Testis (tissue), 2 donors: ENCODE measurements at regions not wholly inside any gene's neighbourhood (a gene's known extent, or its start where the extent isn't known, plus 50 kb on each side); places are given as distances from the start of the nearest gene placed in this dataset.
A peak's percentile ranks its signal among the peaks of the same experiment; 100 is the strongest.

ENCODE experiments used
- DNase-seq: peaks from one replicate; pipeline ENCODE4 v3.0.0-alpha.2; 2019
- H3K27ac ChIP-seq, 2 donors: fragments of 200-600 bp; sonication (generic); one replicate each; pipeline ENCODE4 v1.5.1; 2019
- H3K27me3 ChIP-seq: fragments of 200-600 bp; sonication (generic); one replicate; pipeline ENCODE4 v1.5.1; 2019
- H3K36me3 ChIP-seq: fragments of 200-600 bp; sonication (generic); one replicate; pipeline ENCODE4 v1.5.1; 2017; ENCODE audit warnings: low read depth; ENCODE audit errors: missing control alignments
- H3K4me1 ChIP-seq: fragments of 200-600 bp; sonication (generic); one replicate; pipeline ENCODE4 v1.5.1; 2019
- H3K4me3 ChIP-seq, 2 donors: fragments of 200-600 bp; sonication (generic); one replicate each; pipeline ENCODE4 v1.5.1; 2017 to 2019
- H3K9me3 ChIP-seq: fragments of 200-600 bp; sonication (generic); one replicate; pipeline ENCODE4 v1.5.1; 2017
- POLR2A ChIP-seq: fragments of 450-650 bp; IDR thresholded peaks from one replicate; pipeline ENCODE4 v1.6.1; 2017; ENCODE audit warnings: antibody characterized with exemption, mild to moderate bottlenecking, moderate library complexity
- WGBS, 2 donors: methylation state at CpG; one replicate each; pipeline ENCODE4 v1.1.5; 2018; 5-methylcytosine and 5-hydroxymethylcytosine counted together
- intact Hi-C: fragments of 100-400 bp; cut with DNase I; formaldehyde crosslinking; loops from one replicate; pipeline ENCODE4 v1.15.1; 2023; ENCODE audit warnings: low total_unique reads
- TF ChIP-seq, protein P1 (sequence below), 3 experiments: fragments of 450-650 bp in 2 of 3; fragments of 200-600 bp in 1 of 3; sonication (generic) in 1 of 3; IDR thresholded peaks; one replicate each; pipeline ENCODE4 v1.5.1; 2016 to 2019; ENCODE audit warnings: antibody characterized with exemption in 3 of 3, mild to moderate bottlenecking in 2 of 3, moderate library complexity in 1 of 3

DNA sequence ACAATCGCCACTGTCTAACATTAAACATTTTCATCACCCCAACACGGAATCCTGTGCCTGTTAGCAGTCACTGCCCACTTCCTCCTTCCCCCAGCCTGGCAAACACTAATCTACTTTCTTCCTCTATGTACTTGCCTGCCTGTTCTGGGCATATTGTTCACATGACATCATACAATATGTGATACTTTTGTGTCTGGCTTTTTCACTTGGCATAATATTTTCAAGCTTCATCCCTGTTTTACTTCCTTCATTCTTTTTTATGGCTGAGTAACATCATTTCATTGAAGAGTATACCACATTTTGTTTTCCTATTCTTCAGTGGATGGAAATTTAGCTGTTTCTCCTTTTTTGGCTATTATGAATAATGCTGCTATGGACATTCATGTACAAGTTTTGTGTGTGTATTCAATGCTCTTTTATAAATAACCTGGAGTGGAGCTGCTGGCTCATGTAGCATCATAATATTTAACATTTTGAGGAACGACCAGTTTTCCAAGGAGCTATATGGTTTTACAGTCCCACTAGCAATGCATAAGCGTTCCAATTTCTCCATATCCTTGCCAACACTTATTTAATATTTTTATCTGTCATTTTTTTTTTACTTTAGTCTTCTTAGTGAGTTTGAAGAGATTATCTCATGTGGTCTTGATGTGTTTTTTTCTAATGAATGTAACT is 360.1 kb downstream of the HDGFL1 start:
- intact Hi-C loops = no loop called here
- Histone ChIP-seq H3K4me1 (no peaks in the 10 kb centered on the region), H3K27me3 (no peaks in the 10 kb centered on the region), H3K4me3 (no peak overlapping the region), H3K9me3 (no peaks in the 10 kb centered on the region), H3K27ac (no peak overlapping the region), H3K36me3 (no peaks in the 10 kb centered on the region)
- DNase-seq = no peak
- TF ChIP-seq, protein P1, sequence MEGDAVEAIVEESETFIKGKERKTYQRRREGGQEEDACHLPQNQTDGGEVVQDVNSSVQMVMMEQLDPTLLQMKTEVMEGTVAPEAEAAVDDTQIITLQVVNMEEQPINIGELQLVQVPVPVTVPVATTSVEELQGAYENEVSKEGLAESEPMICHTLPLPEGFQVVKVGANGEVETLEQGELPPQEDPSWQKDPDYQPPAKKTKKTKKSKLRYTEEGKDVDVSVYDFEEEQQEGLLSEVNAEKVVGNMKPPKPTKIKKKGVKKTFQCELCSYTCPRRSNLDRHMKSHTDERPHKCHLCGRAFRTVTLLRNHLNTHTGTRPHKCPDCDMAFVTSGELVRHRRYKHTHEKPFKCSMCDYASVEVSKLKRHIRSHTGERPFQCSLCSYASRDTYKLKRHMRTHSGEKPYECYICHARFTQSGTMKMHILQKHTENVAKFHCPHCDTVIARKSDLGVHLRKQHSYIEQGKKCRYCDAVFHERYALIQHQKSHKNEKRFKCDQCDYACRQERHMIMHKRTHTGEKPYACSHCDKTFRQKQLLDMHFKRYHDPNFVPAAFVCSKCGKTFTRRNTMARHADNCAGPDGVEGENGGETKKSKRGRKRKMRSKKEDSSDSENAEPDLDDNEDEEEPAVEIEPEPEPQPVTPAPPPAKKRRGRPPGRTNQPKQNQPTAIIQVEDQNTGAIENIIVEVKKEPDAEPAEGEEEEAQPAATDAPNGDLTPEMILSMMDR (IDR thresholded peaks at IDR 0.05) = no peak
- 45 to 66% methylated on average over 4 of the region's 4 CpGs for WGBS, 2 donors

DNA sequence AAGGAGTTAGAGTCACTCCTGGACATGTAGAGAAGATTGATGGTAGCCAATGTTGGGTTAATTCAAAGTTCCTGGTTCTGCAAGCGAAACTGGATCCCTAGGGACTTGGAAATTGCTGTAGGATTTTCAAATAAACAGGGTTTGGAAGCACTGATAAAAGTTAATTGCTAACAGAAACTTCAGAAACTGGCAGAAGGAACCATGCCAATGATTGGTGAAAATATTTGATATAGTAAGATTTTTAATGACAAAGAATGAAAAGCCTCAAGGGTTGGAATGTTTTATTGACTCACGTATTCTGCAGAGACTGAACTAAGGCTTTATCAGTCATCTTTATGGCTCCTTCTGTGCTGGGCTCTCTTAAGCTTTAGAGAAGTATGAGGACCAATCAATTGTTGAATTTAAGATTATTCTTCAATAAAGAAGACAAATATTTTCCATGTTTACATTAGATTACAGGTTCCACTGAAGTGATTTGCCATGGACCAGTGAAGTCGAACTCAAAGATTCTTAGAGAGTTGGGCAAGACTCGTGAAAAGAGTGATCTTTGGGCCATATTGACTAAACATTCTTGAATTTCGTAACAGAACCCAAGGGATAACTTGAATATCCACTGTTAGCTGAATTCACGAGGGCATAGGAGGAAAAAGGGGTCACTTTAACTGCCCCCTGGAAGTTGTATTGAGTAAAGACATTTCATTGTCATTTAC is 371.4 kb downstream of the HDGFL1 start:
- no peaks in the 10 kb centered on the region for H3K36me3 ChIP-seq
- intact Hi-C loops = no loop called here
- no peaks in the 10 kb centered on the region for H3K4me1 ChIP-seq
- no peaks in the 10 kb centered on the region for H3K27me3 ChIP-seq
- TF ChIP-seq, protein P1 (IDR thresholded peaks at IDR 0.05) = no peak
- DNase-seq = no peak
- no peak overlapping the region for H3K4me3 ChIP-seq
- H3K9me3 ChIP-seq = no peaks in the 10 kb centered on the region
- 71 to 73% methylated on average over 6 of the region's 6 CpGs for WGBS, 2 donors
- peak overlapping the region in 1 of 2 donors; percentile 43 for H3K27ac ChIP-seq

DNA sequence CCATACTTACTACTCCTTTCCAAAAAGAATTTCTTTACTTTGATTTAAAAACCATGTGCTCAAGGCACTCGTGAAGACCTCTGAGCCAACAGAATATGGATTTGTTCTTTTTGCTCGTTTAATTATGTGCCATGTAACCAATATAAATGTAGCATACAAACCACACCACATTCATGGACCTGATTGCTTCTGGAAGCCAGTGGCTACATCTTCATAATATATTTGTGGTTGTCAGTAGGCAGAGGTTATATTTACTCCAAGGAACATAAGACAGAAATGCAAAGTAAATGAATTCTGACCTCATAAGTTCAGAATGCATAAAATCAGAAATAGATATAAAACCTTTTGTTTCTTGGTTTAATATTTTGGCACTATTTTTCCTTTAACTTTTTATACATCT is 373.0 kb downstream of the HDGFL1 start:
- Histone ChIP-seq H3K4me3 (no peak overlapping the region), H3K9me3 (no peaks in the 10 kb centered on the region), H3K27ac (no peak overlapping the region), H3K36me3 (no peaks in the 10 kb centered on the region), H3K27me3 (no peaks in the 10 kb centered on the region), H3K4me1 (no peaks in the 10 kb centered on the region)
- 73 to 88% methylated on average over 2 of the region's 2 CpGs for WGBS, 2 donors
- no peak for TF ChIP-seq POLR2A
- TF ChIP-seq, protein P1 (IDR thresholded peaks at IDR 0.05) = no peak
- intact Hi-C loops = no loop called here
- DNase-seq = no peak

DNA sequence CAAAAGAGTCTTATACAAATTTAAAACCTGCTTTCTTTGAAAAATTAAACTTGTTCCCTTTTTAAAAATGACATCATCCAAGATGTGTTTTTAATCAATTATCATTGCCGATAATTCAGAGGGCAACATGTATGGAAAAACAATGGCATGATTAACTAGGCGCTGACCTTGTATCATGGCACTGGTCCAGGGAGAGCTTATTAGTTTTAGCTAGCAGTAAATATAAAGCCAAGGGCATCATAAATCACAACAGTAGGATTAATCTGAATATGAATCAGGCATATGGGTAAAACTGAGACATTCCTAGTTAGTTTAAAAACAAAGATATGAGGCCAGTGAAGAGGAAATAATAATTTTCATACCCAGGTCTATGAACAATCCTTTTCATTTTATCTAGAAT is 374.0 kb downstream of the HDGFL1 start:
- intact Hi-C loops = no loop called here
- TF ChIP-seq, protein P1 (IDR thresholded peaks at IDR 0.05) = no peak
- no peak for TF ChIP-seq POLR2A
- no peaks in the 10 kb centered on the region for H3K4me1 ChIP-seq
- no peaks in the 10 kb centered on the region for H3K9me3 ChIP-seq
- no peaks in the 10 kb centered on the region for H3K36me3 ChIP-seq
- H3K27ac ChIP-seq = no peak overlapping the region
- no peak overlapping the region for H3K4me3 ChIP-seq
- no peaks in the 10 kb centered on the region for H3K27me3 ChIP-seq
- no peak for DNase-seq
- WGBS, 2 donors = 74 to 86% methylated on average over 2 of the region's 2 CpGs

DNA sequence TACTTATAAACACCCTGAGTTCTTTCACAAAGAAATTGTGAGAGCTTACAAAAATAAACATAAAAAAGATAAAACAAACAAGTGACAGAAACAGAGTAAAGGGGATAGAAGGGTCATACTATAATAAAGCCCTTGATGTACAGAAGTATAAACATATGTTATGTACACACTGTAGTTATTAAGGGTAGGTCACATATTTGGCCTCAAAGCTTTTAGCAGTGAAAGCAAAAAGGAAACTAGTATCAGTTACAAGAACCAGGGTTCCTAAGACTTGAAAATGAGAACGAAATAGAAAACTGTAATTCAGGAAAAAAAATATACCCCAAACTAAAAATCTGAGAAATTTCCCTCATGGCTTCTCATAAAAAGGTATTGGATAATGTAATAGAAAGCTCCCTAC is 380.6 kb downstream of the HDGFL1 start:
- 77 to 94% methylated on average over 1 of the region's 1 CpG for WGBS, 2 donors
- TF ChIP-seq POLR2A = no peak
- TF ChIP-seq, protein P1 (IDR thresholded peaks at IDR 0.05) = no peak
- Histone ChIP-seq H3K27ac (no peak overlapping the region), H3K4me3 (no peak overlapping the region), H3K27me3 (no peaks in the 10 kb centered on the region), H3K4me1 (no peaks in the 10 kb centered on the region), H3K36me3 (no peaks in the 10 kb centered on the region), H3K9me3 (no peaks in the 10 kb centered on the region)
- no peak for DNase-seq
- intact Hi-C loops = no loop called here
